Lower lobe of right lung (tissue), 2 donors: ENCODE measurements at regions not wholly inside any gene's neighbourhood (a gene's known extent, or its start where the extent isn't known, plus 50 kb on each side); places are given as distances from the start of the nearest gene placed in this dataset.

Source experiments
- ATAC-seq, 2 donors: fragments of 200-7000 bp; cut with Tn5 transposase; one replicate each; pipeline ENCODE4 v1.9.1; 2020 to 2022; ENCODE audit warnings: mild to moderate bottlenecking in 2 of 2, moderate library complexity in 2 of 2
- DNase-seq: peaks from one replicate; pipeline ENCODE4 v3.0.0-alpha.2; 2020
- H3K27ac ChIP-seq: fragments of 200-600 bp; one replicate; pipeline ENCODE4 v1.8.0; 2022
- H3K27me3 ChIP-seq: fragments of 200-600 bp; one replicate; pipeline ENCODE4 v1.8.0; 2022; ENCODE audit warnings: low read depth
- H3K36me3 ChIP-seq: fragments of 200-600 bp; one replicate; pipeline ENCODE4 v1.8.0; 2022; ENCODE audit warnings: mild to moderate bottlenecking
- H3K4me1 ChIP-seq: fragments of 200-600 bp; one replicate; pipeline ENCODE4 v1.8.0; 2022
- H3K4me3 ChIP-seq: fragments of 200-600 bp; one replicate; pipeline ENCODE4 v1.8.0; 2022; ENCODE audit warnings: mild to moderate bottlenecking
- H3K9me3 ChIP-seq: fragments of 200-600 bp; one replicate; pipeline ENCODE4 v1.8.0; 2022
- CTCF ChIP-seq: fragments of 200-600 bp; IDR thresholded peaks from one replicate; pipeline ENCODE4 v1.8.0; 2022; ENCODE audit warnings: antibody characterized with exemption, mild to moderate bottlenecking
- intact Hi-C: fragments of 100-400 bp; cut with DNase I; formaldehyde crosslinking; loops from one replicate; pipeline ENCODE4 v1.11.0; 2022
- donor health status: DM: no; HTN: yes; CAD: no; lungs with severe emphysema.

- H3K27me3 ChIP-seq, result no peaks in the 10 kb centered on the region
- ATAC-seq (no peak), DNase-seq (no peak)
- TF ChIP-seq CTCF, result no peak
- no peak overlapping the region for H3K27ac ChIP-seq
- H3K4me1 ChIP-seq, result no peaks in the 10 kb centered on the region
- intact Hi-C loops, result no loop called here
- H3K36me3 ChIP-seq, result no peaks in the 10 kb centered on the region
- no peaks in the 10 kb centered on the region for H3K9me3 ChIP-seq
- no peak overlapping the region for H3K4me3 ChIP-seq
Observed at GRCh38 chr2:49831698-49832367, 677.5 kb upstream of the FSHR start.

GRCh38 chr2:49830846-49831245 is 676.5 kb upstream of the FSHR start:
- no peak for TF ChIP-seq CTCF
- DNase-seq (no peak), ATAC-seq (no peak)
- Histone ChIP-seq H3K27ac (no peak overlapping the region), H3K4me1 (no peaks in the 10 kb centered on the region), H3K27me3 (no peaks in the 10 kb centered on the region), H3K9me3 (no peaks in the 10 kb centered on the region), H3K36me3 (no peaks in the 10 kb centered on the region), H3K4me3 (no peak overlapping the region)
- intact Hi-C loops, result no loop called here

GRCh38 chr2:49827366-49827765 is 673.1 kb upstream of the FSHR start:
- DNase-seq, result no peak
- H3K4me1 ChIP-seq, result no peaks in the 10 kb centered on the region
- peaks cover 16% of the 10 kb centered on the region for H3K9me3 ChIP-seq
- H3K36me3 ChIP-seq, result no peaks in the 10 kb centered on the region
- TF ChIP-seq CTCF, result no peak
- H3K27ac ChIP-seq, result no peak overlapping the region
- no peak for ATAC-seq
- intact Hi-C loops, result no loop called here
- H3K4me3 ChIP-seq, result no peak overlapping the region
- no peaks in the 10 kb centered on the region for H3K27me3 ChIP-seq

GRCh38 chr2:49813208-49813607 is 658.9 kb upstream of the FSHR start:
- Histone ChIP-seq H3K9me3 (no peaks in the 10 kb centered on the region), H3K27me3 (no peaks in the 10 kb centered on the region), H3K4me3 (no peak overlapping the region), H3K36me3 (no peaks in the 10 kb centered on the region), H3K4me1 (no peaks in the 10 kb centered on the region), H3K27ac (no peak overlapping the region)
- intact Hi-C loops, result no loop called here
- TF ChIP-seq CTCF, result no peak
- DNase-seq (no peak), ATAC-seq (no peak)

- no peaks in the 10 kb centered on the region for H3K4me1 ChIP-seq
Observed at GRCh38 chr2:49812730-49813129, 658.4 kb upstream of the FSHR start.

More at GRCh38 chr2:49812730-49813129, 658.4 kb upstream of the FSHR start:
- no peaks in the 10 kb centered on the region for H3K27me3 ChIP-seq
- ATAC-seq (no peak), DNase-seq (no peak)
- no peak overlapping the region for H3K4me3 ChIP-seq
- no peaks in the 10 kb centered on the region for H3K9me3 ChIP-seq
- intact Hi-C loops, result no loop called here
- no peak for TF ChIP-seq CTCF
- H3K27ac ChIP-seq, result no peak overlapping the region
- no peaks in the 10 kb centered on the region for H3K36me3 ChIP-seq
